BLaER1 treated with 17β-estradiol and CSF1 and Interleukin-3, amounts not matched to agents 10 nM and 100 nM (cell line): ENCODE measurements at regions not wholly inside any gene's neighbourhood (a gene's known extent, or its start where the extent isn't known, plus 50 kb on each side); places are given as distances from the start of the nearest gene placed in this dataset.

ENCODE experiments used
- H3K27ac ChIP-seq, 11 experiments: shearing (Covaris generic); formaldehyde crosslinking; 2 replicates each; pipeline ENCODE4 v1.8.1; 2022
- H3K27me3 ChIP-seq, 11 experiments: shearing (Covaris generic); formaldehyde crosslinking; 2 replicates each; pipeline ENCODE4 v1.8.1; 2022
- H3K36me3 ChIP-seq, 11 experiments: shearing (Covaris generic); formaldehyde crosslinking; 2 replicates each; pipeline ENCODE4 v1.8.1; 2022
- H3K4me1 ChIP-seq, 10 experiments: shearing (Covaris generic); formaldehyde crosslinking; 2 replicates each; pipeline ENCODE4 v1.8.1; 2022
- H3K4me2 ChIP-seq, 11 experiments: shearing (Covaris generic); formaldehyde crosslinking; 2 replicates each; pipeline ENCODE4 v1.8.1; 2022
- H3K4me3 ChIP-seq, 10 experiments: shearing (Covaris generic); formaldehyde crosslinking; 2 replicates each; pipeline ENCODE4 v1.8.1; 2022
- H3K9ac ChIP-seq, 11 experiments: shearing (Covaris generic); formaldehyde crosslinking; 2 replicates each; pipeline ENCODE4 v1.8.1; 2022
- H3K9me3 ChIP-seq, 11 experiments: shearing (Covaris generic); formaldehyde crosslinking; replicated peaks in 1 of 11; 2 replicates each; pipeline ENCODE4 v1.8.1; 2022
- H4K20me1 ChIP-seq, 11 experiments: shearing (Covaris generic); formaldehyde crosslinking; 2 replicates each; pipeline ENCODE4 v1.8.1; 2022
- Cebpa-rat ChIP-seq, 11 experiments: shearing (Covaris generic); IDR thresholded peaks; 2 replicates each; pipeline ENCODE4 v1.8.1; 2022

GRCh38 chr12:19036673-19037357, 92.7 kb upstream of the PLEKHA5 start:
- peaks cover 23 to 32% (median 25%) of the 10 kb centered on the region in 11 experiments for H3K9me3 ChIP-seq
- no peak overlapping the region for H3K4me2 ChIP-seq
- no peaks in the 10 kb centered on the region for H4K20me1 ChIP-seq
- no peak for TF ChIP-seq Cebpa-rat (IDR thresholded peaks at IDR 0.05)
- H3K36me3 ChIP-seq, result no peaks in the 10 kb centered on the region; a peak in 1 of 22 replicates
- H3K4me3 ChIP-seq, result no peak overlapping the region
- no peaks in the 10 kb centered on the region for H3K27me3 ChIP-seq
- no peaks in the 10 kb centered on the region for H3K4me1 ChIP-seq
- H3K9ac ChIP-seq, result no peak overlapping the region
- H3K27ac ChIP-seq, result no peak overlapping the region

GRCh38 chr12:19038209-19038608, 91.3 kb upstream of the PLEKHA5 start:
- Histone ChIP-seq H3K36me3 (no peaks in the 10 kb centered on the region), H3K4me2 (no peak overlapping the region), H3K9ac (no peak overlapping the region), H3K9me3 (peaks cover 9 to 18% (median 11%) of the 10 kb centered on the region in 11 experiments; a peak in 20 of 22 replicates), H3K27ac (no peak overlapping the region), H3K4me3 (no peak overlapping the region), H4K20me1 (no peaks in the 10 kb centered on the region), H3K27me3 (no peaks in the 10 kb centered on the region), H3K4me1 (no peaks in the 10 kb centered on the region)
- TF ChIP-seq Cebpa-rat (IDR thresholded peaks at IDR 0.05), result no peak

- Histone ChIP-seq H3K4me2 (no peak overlapping the region), H3K4me1 (no peaks in the 10 kb centered on the region), H4K20me1 (no peaks in the 10 kb centered on the region), H3K36me3 (no peaks in the 10 kb centered on the region), H3K9me3 (peaks cover 0 to 5% (median 2%) of the 10 kb centered on the region in 11 experiments; a peak in 2 of 22 replicates), H3K4me3 (no peak overlapping the region), H3K27ac (no peak overlapping the region), H3K9ac (no peak overlapping the region), H3K27me3 (no peaks in the 10 kb centered on the region)
- TF ChIP-seq Cebpa-rat (IDR thresholded peaks at IDR 0.05), result no peak
These were observed 90.0 kb upstream of the PLEKHA5 start for GRCh38 chr12:19039515-19039914.

- H3K4me2 ChIP-seq, result no peak overlapping the region
These were observed 87.3 kb upstream of the PLEKHA5 start for GRCh38 chr12:19042221-19042620.

DNA sequence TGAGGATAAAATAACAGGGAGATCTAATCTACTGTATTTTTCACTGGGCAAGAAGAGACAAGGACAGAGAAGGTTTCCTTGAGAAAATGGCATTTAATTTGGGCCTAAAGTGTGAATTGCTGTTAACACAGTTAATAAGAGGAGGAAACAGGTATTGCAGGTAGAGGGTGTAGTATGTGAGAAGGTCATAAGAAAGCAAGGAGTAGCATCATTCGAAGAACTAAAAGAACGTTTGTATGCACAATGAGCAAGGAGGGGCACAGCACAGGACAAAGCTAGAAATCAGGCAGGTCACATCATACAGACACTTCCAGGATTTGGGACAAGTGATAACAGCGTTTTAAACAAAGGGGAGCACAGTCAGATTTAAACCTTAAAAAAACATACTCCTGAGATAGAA, 85.1 kb upstream of the PLEKHA5 start:
- Histone ChIP-seq H3K9me3 (no peaks in the 10 kb centered on the region; a peak in 1 of 22 replicates), H3K36me3 (no peaks in the 10 kb centered on the region), H4K20me1 (no peaks in the 10 kb centered on the region), H3K27ac (no peak overlapping the region), H3K9ac (no peak overlapping the region), H3K27me3 (no peaks in the 10 kb centered on the region), H3K4me1 (no peaks in the 10 kb centered on the region), H3K4me3 (no peak overlapping the region), H3K4me2 (no peak overlapping the region)
- no peak for TF ChIP-seq Cebpa-rat (IDR thresholded peaks at IDR 0.05)

More at GRCh38 chr12:19042221-19042620, 87.3 kb upstream of the PLEKHA5 start:
- Histone ChIP-seq H3K4me3 (no peak overlapping the region), H3K9ac (no peak overlapping the region), H3K27ac (no peak overlapping the region), H4K20me1 (no peaks in the 10 kb centered on the region), H3K4me1 (no peaks in the 10 kb centered on the region), H3K36me3 (no peaks in the 10 kb centered on the region), H3K27me3 (no peaks in the 10 kb centered on the region), H3K9me3 (no peaks in the 10 kb centered on the region; a peak in 1 of 22 replicates)
- no peak for TF ChIP-seq Cebpa-rat (IDR thresholded peaks at IDR 0.05)

DNA sequence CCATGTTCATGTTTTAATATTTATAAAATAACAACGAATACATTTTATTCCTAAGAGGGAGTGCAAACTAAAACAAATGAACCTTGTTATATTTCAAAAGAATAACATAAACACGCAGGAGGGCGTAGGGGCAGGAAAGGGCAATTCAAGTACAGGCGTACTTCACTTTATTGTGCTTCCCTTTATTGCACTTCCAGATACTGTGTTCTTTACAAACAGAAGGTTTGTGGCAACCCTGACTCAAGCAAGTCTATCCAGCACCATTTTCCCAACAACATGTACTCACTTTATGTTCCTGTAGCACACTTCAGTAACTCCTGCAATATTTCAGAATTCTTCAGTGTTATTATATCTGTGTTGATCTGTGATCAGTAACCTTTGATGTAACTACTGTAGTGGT, 84.6 kb upstream of the PLEKHA5 start:
- H4K20me1 ChIP-seq, result no peaks in the 10 kb centered on the region
- no peak for TF ChIP-seq Cebpa-rat (IDR thresholded peaks at IDR 0.05)
- no peak overlapping the region for H3K4me2 ChIP-seq
- H3K9ac ChIP-seq, result no peak overlapping the region
- no peaks in the 10 kb centered on the region for H3K27me3 ChIP-seq
- no peaks in the 10 kb centered on the region for H3K36me3 ChIP-seq
- H3K4me3 ChIP-seq, result no peak overlapping the region
- H3K9me3 ChIP-seq, result no peaks in the 10 kb centered on the region; a peak in 1 of 22 replicates
- no peaks in the 10 kb centered on the region for H3K4me1 ChIP-seq
- H3K27ac ChIP-seq, result no peak overlapping the region

- H3K4me3 ChIP-seq, result no peak overlapping the region
- H3K4me1 ChIP-seq, result no peaks in the 10 kb centered on the region
- no peaks in the 10 kb centered on the region for H4K20me1 ChIP-seq
- no peak overlapping the region for H3K4me2 ChIP-seq
- no peak for TF ChIP-seq Cebpa-rat (IDR thresholded peaks at IDR 0.05)
- no peaks in the 10 kb centered on the region; a peak in 1 of 22 replicates for H3K9me3 ChIP-seq
- no peaks in the 10 kb centered on the region for H3K36me3 ChIP-seq
- H3K9ac ChIP-seq, result no peak overlapping the region
- H3K27ac ChIP-seq, result no peak overlapping the region
- no peaks in the 10 kb centered on the region for H3K27me3 ChIP-seq
These were observed 84.1 kb upstream of the PLEKHA5 start for GRCh38 chr12:19045426-19045825.

- Histone ChIP-seq H4K20me1 (no peaks in the 10 kb centered on the region), H3K4me1 (no peaks in the 10 kb centered on the region), H3K27me3 (no peaks in the 10 kb centered on the region), H3K9me3 (no peaks in the 10 kb centered on the region; a peak in 1 of 22 replicates), H3K4me3 (no peak overlapping the region), H3K27ac (no peak overlapping the region), H3K4me2 (no peak overlapping the region), H3K9ac (no peak overlapping the region), H3K36me3 (no peaks in the 10 kb centered on the region)
- no peak for TF ChIP-seq Cebpa-rat (IDR thresholded peaks at IDR 0.05)
These were observed 80.6 kb upstream of the PLEKHA5 start for GRCh38 chr12:19048943-19049342.

DNA sequence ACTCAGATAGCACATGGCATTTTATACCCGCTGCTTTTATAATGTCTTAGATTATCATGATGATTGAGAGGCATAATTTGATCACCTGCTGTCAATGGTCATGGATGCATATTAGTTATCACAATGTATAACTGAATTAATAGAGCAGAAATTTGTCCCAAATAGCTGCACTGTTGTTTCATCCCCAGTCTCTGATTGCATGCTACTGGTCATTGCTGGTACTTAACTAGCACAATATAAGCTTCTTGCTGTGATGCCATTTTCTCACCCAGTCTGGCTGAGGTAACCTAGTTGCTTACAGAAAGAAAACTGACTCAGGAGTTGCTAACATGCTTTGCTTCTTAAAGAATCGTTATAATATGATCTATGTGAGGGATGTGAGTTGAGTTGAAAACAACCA, 76.8 kb upstream of the PLEKHA5 start:
- no peaks in the 10 kb centered on the region for H3K4me1 ChIP-seq
- no peaks in the 10 kb centered on the region for H3K27me3 ChIP-seq
- 0 out of 22 replicates have a peak, but pooled peaks cover 0 to 3% (median 0%) of the 10 kb centered on the region in 11 experiments for H3K9me3 ChIP-seq
- no peak overlapping the region for H3K4me3 ChIP-seq
- no peaks in the 10 kb centered on the region for H3K36me3 ChIP-seq
- no peak overlapping the region for H3K27ac ChIP-seq
- H3K9ac ChIP-seq, result no peak overlapping the region
- H3K4me2 ChIP-seq, result no peak overlapping the region
- TF ChIP-seq Cebpa-rat (IDR thresholded peaks at IDR 0.05), result no peak
- H4K20me1 ChIP-seq, result no peaks in the 10 kb centered on the region

- Histone ChIP-seq H3K4me1 (no peaks in the 10 kb centered on the region), H3K4me2 (no peak overlapping the region), H4K20me1 (no peaks in the 10 kb centered on the region), H3K27me3 (no peaks in the 10 kb centered on the region), H3K4me3 (no peak overlapping the region), H3K36me3 (no peaks in the 10 kb centered on the region), H3K9me3 (0 out of 22 replicates have a peak, but pooled peaks cover 0 to 3% (median 0%) of the 10 kb centered on the region in 11 experiments), H3K9ac (no peak overlapping the region), H3K27ac (no peak overlapping the region)
- no peak for TF ChIP-seq Cebpa-rat (IDR thresholded peaks at IDR 0.05)
These were observed 76.3 kb upstream of the PLEKHA5 start for GRCh38 chr12:19053218-19053617.
